SK-N-SH (cell line): ENCODE measurements at regions not wholly inside any gene's neighbourhood (a gene's known extent, or its start where the extent isn't known, plus 50 kb on each side); places are given as distances from the start of the nearest gene placed in this dataset.

Source experiments
- CTCF ChIA-PET: fragments of 300-600, 350-600 bp; formaldehyde crosslinking; extraction: SDS; loops from one replicate; lab custom pipeline; 2021; lab: Yijun Ruan, JAX
- POLR2A ChIA-PET: fragments of 350-600 bp; sonication (Branson Sonifier 250); formaldehyde crosslinking; extraction: SDS; loops from one replicate; lab custom pipeline; 2020; ENCODE audit warnings: antibody characterized with exemption, inconsistent platforms; lab: Yijun Ruan, JAX
- DNase-seq: peaks from one replicate; pipeline ENCODE4 v3.0.0; 2012
- H2AFZ ChIP-seq: fragments of 200-600 bp; sonication (generic); 2 replicates; pipeline ENCODE4 v1.8.1; 2016; ENCODE audit warnings: antibody characterized with exemption, mild to moderate bottlenecking, low read depth
- H3F3A ChIP-seq: fragments of 200-600 bp; sonication (generic); replicated peaks from 2 replicates; pipeline ENCODE3; 2016; ENCODE audit warnings: antibody characterized with exemption, mild to moderate bottlenecking; ENCODE audit not compliant: insufficient read depth
- H3K27ac ChIP-seq, 2 experiments: fragments of 200-500 bp in 1 of 2; fragments of 200-600 bp in 1 of 2; sonication (Bioruptor generic) in 1 of 2; sonication (generic), shearing (Covaris generic) in 1 of 2; 2 replicates each; pipeline versions ENCODE4 v1.5.1 to v1.6.1; 2014 to 2016; ENCODE audit warnings: low read depth in 2 of 2, inconsistent platforms in 1 of 2, low read length in 1 of 2, mild to moderate bottlenecking in 1 of 2, mixed read lengths in 1 of 2
- H3K27me3 ChIP-seq: fragments of 200-600 bp; sonication (generic), shearing (Covaris generic); 2 replicates; pipeline ENCODE4 v1.6.1; 2016; ENCODE audit warnings: mixed run types; ENCODE audit not compliant: insufficient read depth
- H3K36me3 ChIP-seq, 2 experiments: fragments of 200-500 bp in 1 of 2; fragments of 200-600 bp in 1 of 2; sonication (Bioruptor generic) in 1 of 2; sonication (generic) in 1 of 2; replicated peaks in 1 of 2; 2 replicates each; pipeline versions ENCODE3 to v1.5.1; 2014 to 2016; ENCODE audit warnings: low read length in 1 of 2, mild to moderate bottlenecking in 1 of 2; ENCODE audit not compliant: insufficient read depth in 2 of 2, control insufficient read depth in 1 of 2
- H3K4me1 ChIP-seq, 2 experiments: fragments of 200-500 bp in 1 of 2; fragments of 200-600 bp in 1 of 2; sonication (Bioruptor generic) in 1 of 2; sonication (generic), shearing (Covaris generic) in 1 of 2; 2 replicates each; pipeline versions ENCODE4 v1.5.1 to v1.6.1; 2014 to 2016; ENCODE audit warnings: low read depth in 1 of 2, low read length in 1 of 2, mixed run types in 1 of 2; ENCODE audit not compliant: insufficient read depth in 2 of 2, control insufficient read depth in 1 of 2
- H3K4me2 ChIP-seq: fragments of 200-600 bp; sonication (generic), shearing (Covaris generic); 2 replicates; pipeline ENCODE4 v1.6.1; 2017; ENCODE audit warnings: mixed run types
- H3K4me3 ChIP-seq, 2 experiments: fragments of 200-500 bp in 1 of 2; fragments of 200-600 bp in 1 of 2; sonication (Bioruptor generic) in 1 of 2; sonication (generic), shearing (Covaris generic) in 1 of 2; 2 replicates each; pipeline versions ENCODE4 v1.5.1 to v1.8.1; 2014 to 2016; ENCODE audit warnings: low read depth in 2 of 2, inconsistent platforms in 1 of 2, low read length in 1 of 2, mild to moderate bottlenecking in 1 of 2, mixed read lengths in 1 of 2, moderate library complexity in 1 of 2
- H3K79me2 ChIP-seq: fragments of 200-600 bp; sonication (generic); 2 replicates; pipeline ENCODE4 v1.8.1; 2017; ENCODE audit warnings: mild to moderate bottlenecking; ENCODE audit not compliant: insufficient read depth
- H3K9ac ChIP-seq: fragments of 200-600 bp; sonication (generic); 2 replicates; pipeline ENCODE4 v1.6.1; 2017; ENCODE audit warnings: mixed run types
- H3K9me2 ChIP-seq: fragments of 200-600 bp; sonication (generic); 2 replicates; pipeline ENCODE4 v1.6.1; 2017; ENCODE audit warnings: mixed run types
- H3K9me3 ChIP-seq: fragments of 200-600 bp; sonication (generic); 2 replicates; pipeline ENCODE4 v1.6.1; 2017; ENCODE audit warnings: mixed run types, mild to moderate bottlenecking, moderate library complexity
- H4K20me1 ChIP-seq: fragments of 200-600 bp; sonication (generic); 2 replicates; pipeline ENCODE4 v1.6.1; 2017; ENCODE audit warnings: mild to moderate bottlenecking, mixed run types; ENCODE audit not compliant: insufficient read depth
- CHD2 ChIP-seq: fragments of 150-350 bp; IDR thresholded peaks from 2 replicates; pipeline ENCODE4 v1.6.1; 2018; ENCODE audit warnings: low read length; ENCODE audit not compliant: partially characterized antibody
- CTCF ChIP-seq: fragments of 200-600 bp; sonication (generic); IDR thresholded peaks from 2 replicates; pipeline ENCODE4 v1.6.1; 2017; ENCODE audit warnings: antibody characterized with exemption, mild to moderate bottlenecking, moderate library complexity
- ELF1 ChIP-seq: IDR thresholded peaks from 2 replicates; pipeline ENCODE4 v1.4.0; 2012
- EP300 ChIP-seq, 2 experiments: IDR thresholded peaks; 2 replicates each; pipeline versions ENCODE4 v1.4.0 to v1.6.1; 2012; ENCODE audit warnings: borderline replicate concordance in 1 of 2, low read depth in 1 of 2, low read length in 1 of 2
- FOSL2 ChIP-seq: IDR thresholded peaks from 2 replicates; pipeline ENCODE4 v1.4.0; 2012; ENCODE audit warnings: low read depth, mild to moderate bottlenecking, moderate library complexity, borderline replicate concordance
- FOXJ3 ChIP-seq: sonication (generic); formaldehyde crosslinking; IDR thresholded peaks from 2 replicates; pipeline ENCODE4 v1.5.1; 2020; ENCODE audit warnings: mild to moderate bottlenecking, missing genetic modification reagents
- JUND ChIP-seq: IDR thresholded peaks from 2 replicates; pipeline ENCODE4 v1.4.0; 2012
- MAX ChIP-seq: IDR thresholded peaks from 2 replicates; pipeline ENCODE4 v1.4.0; 2012; ENCODE audit warnings: low read depth
- MEF2A ChIP-seq: IDR thresholded peaks from 2 replicates; pipeline ENCODE4 v1.4.0; 2012; ENCODE audit warnings: low read depth, borderline replicate concordance
- NFIC ChIP-seq: IDR thresholded peaks from 2 replicates; pipeline ENCODE4 v1.4.0; 2012; ENCODE audit warnings: borderline replicate concordance
- NRF1 ChIP-seq: IDR thresholded peaks from 2 replicates; pipeline ENCODE4 v1.6.1; 2012; ENCODE audit warnings: low read depth, mild to moderate bottlenecking, low read length
- PBX3 ChIP-seq: IDR thresholded peaks from 2 replicates; pipeline ENCODE4; 2012
- RAD21 ChIP-seq: IDR thresholded peaks from 2 replicates; pipeline ENCODE4 v1.6.1; 2012; ENCODE audit warnings: mild to moderate bottlenecking, low read length
- REST ChIP-seq: IDR thresholded peaks from 2 replicates; pipeline ENCODE4 v1.6.1; 2012; ENCODE audit warnings: mild to moderate bottlenecking, low read depth, low read length, moderate library complexity
- RFX5 ChIP-seq: IDR thresholded peaks from 2 replicates; pipeline ENCODE4 v1.6.1; 2012; ENCODE audit warnings: mild to moderate bottlenecking, improper control_type of control experiment, low read length
- RXRA ChIP-seq: IDR thresholded peaks from 2 replicates; pipeline ENCODE4 v1.4.0; 2012; ENCODE audit warnings: low read depth, mild to moderate bottlenecking, borderline replicate concordance
- TAF1 ChIP-seq: IDR thresholded peaks from 2 replicates; pipeline ENCODE4 v1.6.1; 2012; ENCODE audit warnings: low read depth, mild to moderate bottlenecking, low read length, moderate library complexity, borderline replicate concordance
- USF1 ChIP-seq: IDR thresholded peaks from 2 replicates; pipeline ENCODE4 v1.4.0; 2012; ENCODE audit warnings: low read depth, borderline replicate concordance
- YY1 ChIP-seq: IDR thresholded peaks from 2 replicates; pipeline ENCODE4 v1.4.0; 2012; ENCODE audit warnings: low read depth, mild to moderate bottlenecking
- ZBTB33 ChIP-seq: IDR thresholded peaks from 2 replicates; pipeline ENCODE4 v1.4.0; 2012; ENCODE audit warnings: low read depth, borderline replicate concordance
- WGBS: methylation state at CpG from one replicate; pipeline ENCODE4 v1.1.6; 2017; ENCODE audit warnings: low lambda C conversion rate; 5-methylcytosine and 5-hydroxymethylcytosine counted together

GRCh38 chr6:144664947-144665346 lies 379.8 kb downstream of the UTRN start:
- Histone ChIP-seq H3K27ac (no peak overlapping the region), H3K27me3 (no peaks in the 10 kb centered on the region), H3K4me3 (no peak overlapping the region), H3K79me2 (no peaks in the 10 kb centered on the region), H2AFZ (no peak overlapping the region), H3K4me1 (peaks cover 0 to 11% of the 10 kb centered on the region in 2 experiments; a peak in 2 of 4 replicates), H3K9me3 (no peaks in the 10 kb centered on the region), H3F3A (no peaks in the 10 kb centered on the region), H3K9ac (no peak overlapping the region), H3K9me2 (no peaks in the 10 kb centered on the region), H4K20me1 (no peaks in the 10 kb centered on the region), H3K36me3 (no peaks in the 10 kb centered on the region), H3K4me2 (no peak overlapping the region)
- WGBS: 73% methylated on average over 1 of the region's 1 CpG
- ChIA-PET POLR2A (no interaction called here), CTCF (no interaction called here)
- TF ChIP-seq YY1 (no peak), CHD2 (no peak), PBX3 (no peak), USF1 (no peak), CTCF (no peak), EP300 (IDR thresholded peaks at IDR 0.05; ENCODE audit: borderline replicate concordance in 1 of 2, low read depth in 1 of 2, low read length in 1 of 2) (no peak), ELF1 (no peak), RXRA (no peak), JUND (no peak), ZBTB33 (no peak), REST (no peak), RAD21 (no peak), NRF1 (no peak), FOSL2 (no peak), TAF1 (no peak), NFIC (no peak), MEF2A (no peak), RFX5 (no peak), FOXJ3 (no peak), MAX (no peak)
- no peak for DNase-seq
